Mesenteric fat pad (tissue), 1 donor: ENCODE measurements at regions not wholly inside any gene's neighbourhood (a gene's known extent, or its start where the extent isn't known, plus 50 kb on each side); places are given as distances from the start of the nearest gene placed in this dataset.

Source experiments
- DNase-seq: peaks from one replicate; pipeline ENCODE4 v3.0.0-alpha.2; 2020; ENCODE audit warnings: low spot score
- donor health status: DM: yes; HTN: yes; CAD: no.

- DNase-seq = no peak
Observed at GRCh38 chr2:51424418-51424817, 392.5 kb upstream of the NRXN1 start.

- no peak for DNase-seq
Observed at GRCh38 chr2:51420511-51420910, 388.6 kb upstream of the NRXN1 start.

- no peak for DNase-seq
Observed at GRCh38 chr2:51413726-51414125, 381.8 kb upstream of the NRXN1 start.

DNA sequence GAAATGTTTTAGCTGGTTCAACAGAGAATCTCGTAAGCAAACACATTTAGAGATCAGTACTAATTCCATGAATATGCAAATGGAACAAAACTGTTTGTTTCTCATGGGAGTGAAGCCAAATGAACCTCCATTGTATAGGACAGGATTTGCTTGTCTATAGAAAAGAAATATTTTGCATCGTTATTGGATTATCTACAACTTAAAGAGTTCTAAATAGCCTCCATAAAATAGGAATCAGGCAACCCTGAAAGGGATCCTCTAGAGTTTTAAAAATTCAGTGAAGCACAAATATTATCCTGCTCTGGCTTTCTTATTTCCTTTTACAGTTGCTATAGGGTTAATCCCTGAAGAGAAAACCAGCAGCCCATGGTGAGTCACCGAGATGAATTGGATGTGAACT lies 378.4 kb upstream of the NRXN1 start:
- DNase-seq = no peak

DNA sequence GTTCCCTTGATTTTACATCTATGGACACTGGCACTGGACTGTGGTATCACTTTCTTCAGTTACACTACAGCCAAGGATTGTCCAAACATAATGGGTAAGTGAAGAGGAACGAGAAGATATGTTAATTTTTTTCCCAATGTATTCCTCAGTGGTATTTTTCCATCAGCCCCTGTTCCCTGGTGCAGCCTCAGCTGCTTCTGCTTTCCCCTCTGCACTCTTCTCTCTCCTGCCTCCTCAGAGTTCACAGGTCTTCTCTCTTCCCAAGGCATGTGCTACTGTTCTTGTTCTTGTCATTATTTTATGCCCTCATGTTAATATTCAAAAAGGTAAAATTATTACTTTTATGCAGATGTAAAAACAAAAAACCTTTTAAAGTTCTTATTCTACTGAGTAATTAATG lies 378.0 kb upstream of the NRXN1 start:
- no peak for DNase-seq

GRCh38 chr2:51404226-51404625 lies 372.3 kb upstream of the NRXN1 start:
- DNase-seq = no peak

- DNase-seq = no peak
Observed at GRCh38 chr2:51401546-51401945, 369.6 kb upstream of the NRXN1 start.

- no peak for DNase-seq
Observed at GRCh38 chr2:51387235-51387634, 355.3 kb upstream of the NRXN1 start.

- no peak for DNase-seq
Observed at GRCh38 chr2:51379997-51380396, 348.1 kb upstream of the NRXN1 start.

GRCh38 chr2:51368250-51368649 lies 336.3 kb upstream of the NRXN1 start:
- no peak for DNase-seq

DNA sequence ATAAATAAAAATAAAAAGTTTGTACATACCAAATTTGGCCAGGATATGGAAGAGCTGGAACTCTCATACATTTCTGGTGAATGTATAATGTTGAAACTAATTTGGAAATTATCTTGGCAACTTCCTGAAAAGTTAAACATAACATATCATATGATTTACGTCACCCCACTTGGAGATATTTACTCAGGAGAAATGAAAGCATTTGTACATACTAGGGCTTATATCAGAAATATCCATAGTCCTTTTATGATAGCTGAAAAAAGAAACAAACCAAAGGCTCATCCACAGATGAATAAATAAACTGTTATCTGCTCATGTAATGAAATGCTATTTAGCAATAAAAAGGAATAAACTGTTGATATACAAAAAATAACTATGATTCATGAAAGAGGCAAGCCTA lies 318.2 kb upstream of the NRXN1 start:
- DNase-seq = no peak

- no peak for DNase-seq
Observed at GRCh38 chr2:51344886-51345285, 313.0 kb upstream of the NRXN1 start.

GRCh38 chr2:51335087-51336058 lies 303.4 kb upstream of the NRXN1 start:
- no peak for DNase-seq

DNA sequence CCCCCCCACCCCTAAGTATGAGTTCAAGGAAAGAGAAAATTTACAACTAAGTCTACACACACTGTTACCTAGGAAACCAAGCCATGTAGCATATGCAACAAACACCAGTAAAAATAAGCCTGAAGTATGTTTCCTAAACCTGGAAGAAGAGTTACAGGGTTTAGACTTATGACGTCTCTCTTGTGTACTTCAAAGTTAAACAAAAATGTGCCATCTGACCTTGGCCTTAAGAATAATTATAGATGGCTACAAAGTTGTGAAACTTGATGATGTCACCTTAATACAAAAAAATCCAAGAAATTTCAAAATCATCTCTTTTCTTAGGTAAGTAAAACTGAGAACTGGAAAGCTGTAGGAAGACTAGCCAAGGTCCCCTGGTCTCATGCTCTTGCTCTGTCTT lies 297.6 kb upstream of the NRXN1 start:
- no peak for DNase-seq

DNA sequence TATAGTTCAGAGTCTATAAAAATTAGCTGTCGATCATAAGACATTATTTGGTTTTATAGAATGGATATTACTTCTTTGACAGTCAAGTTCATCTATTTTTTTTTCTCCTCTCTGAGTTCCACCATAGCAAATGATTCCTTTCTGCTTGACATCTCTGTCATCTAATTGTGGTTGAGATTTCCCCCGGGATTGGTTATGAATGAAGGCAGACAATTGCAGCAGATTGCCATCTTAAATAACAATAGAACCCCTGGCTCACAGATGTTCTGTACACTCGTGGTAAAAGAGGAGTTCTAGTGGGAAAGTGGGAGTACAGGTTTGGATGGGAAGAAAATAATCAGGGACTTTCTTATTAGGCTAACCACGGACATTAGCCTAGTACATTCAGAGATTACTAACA lies 292.1 kb upstream of the NRXN1 start:
- DNase-seq = no peak

GRCh38 chr2:51322613-51323012 lies 290.7 kb upstream of the NRXN1 start:
- no peak for DNase-seq

DNA sequence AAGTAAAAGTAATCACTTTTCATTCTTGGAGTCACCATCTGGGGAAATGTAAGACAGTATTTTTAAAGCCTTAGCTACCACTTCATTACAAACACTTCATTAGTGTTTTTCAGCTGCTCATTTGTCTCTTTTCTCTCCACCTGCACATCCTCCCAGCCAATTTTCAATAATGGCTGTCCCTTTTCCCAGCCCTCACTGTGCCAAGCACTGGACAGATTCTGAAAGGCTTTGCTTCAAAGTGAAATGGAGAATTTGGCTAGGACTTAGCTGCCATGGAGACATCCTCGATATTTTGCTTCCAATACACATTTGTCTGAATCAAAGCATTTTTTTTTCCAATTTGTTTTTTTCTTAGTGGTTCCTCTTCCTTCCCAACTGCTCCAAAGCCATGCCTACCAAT lies 272.4 kb upstream of the NRXN1 start:
- no peak for DNase-seq

GRCh38 chr2:51301381-51301780 lies 269.4 kb upstream of the NRXN1 start:
- no peak for DNase-seq

DNA sequence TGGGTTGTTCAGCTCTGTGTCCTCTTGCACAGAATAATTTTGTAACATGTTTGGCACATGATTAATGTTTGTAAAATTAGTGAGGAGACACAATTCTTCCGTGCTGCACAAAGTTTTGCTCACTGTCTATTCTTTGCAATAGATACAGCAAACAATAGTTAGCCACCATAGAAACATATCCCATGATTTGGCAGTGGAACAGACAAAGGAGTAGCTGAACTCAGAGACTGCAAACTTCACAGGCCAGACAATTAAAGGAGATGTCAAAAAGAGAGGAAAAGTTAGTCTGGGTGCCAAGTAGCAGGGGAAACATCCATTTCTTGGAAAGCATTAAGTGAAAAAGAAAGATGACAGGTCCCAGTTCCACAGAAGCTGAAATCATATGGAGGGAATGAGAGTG lies 267.4 kb upstream of the NRXN1 start:
- DNase-seq = no peak

DNA sequence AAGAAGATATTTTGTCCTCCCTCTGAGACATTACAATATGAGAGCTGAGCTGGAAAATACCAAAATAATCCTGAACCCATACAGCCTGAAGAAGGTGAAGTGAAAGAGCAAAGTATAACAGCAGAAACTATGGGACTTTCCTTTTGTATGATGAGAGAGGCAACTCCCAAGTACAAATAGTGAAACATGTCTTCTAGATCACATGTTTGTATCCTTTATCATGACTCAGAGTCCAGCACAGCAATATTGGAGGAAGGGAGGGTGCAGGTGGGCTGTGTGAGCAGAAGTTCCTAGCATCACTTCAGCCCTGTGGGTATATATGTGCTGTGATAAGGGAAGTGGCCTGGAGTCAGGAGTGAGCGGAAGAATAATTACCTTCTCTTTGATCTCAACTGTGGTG lies 265.6 kb upstream of the NRXN1 start:
- no peak for DNase-seq

DNA sequence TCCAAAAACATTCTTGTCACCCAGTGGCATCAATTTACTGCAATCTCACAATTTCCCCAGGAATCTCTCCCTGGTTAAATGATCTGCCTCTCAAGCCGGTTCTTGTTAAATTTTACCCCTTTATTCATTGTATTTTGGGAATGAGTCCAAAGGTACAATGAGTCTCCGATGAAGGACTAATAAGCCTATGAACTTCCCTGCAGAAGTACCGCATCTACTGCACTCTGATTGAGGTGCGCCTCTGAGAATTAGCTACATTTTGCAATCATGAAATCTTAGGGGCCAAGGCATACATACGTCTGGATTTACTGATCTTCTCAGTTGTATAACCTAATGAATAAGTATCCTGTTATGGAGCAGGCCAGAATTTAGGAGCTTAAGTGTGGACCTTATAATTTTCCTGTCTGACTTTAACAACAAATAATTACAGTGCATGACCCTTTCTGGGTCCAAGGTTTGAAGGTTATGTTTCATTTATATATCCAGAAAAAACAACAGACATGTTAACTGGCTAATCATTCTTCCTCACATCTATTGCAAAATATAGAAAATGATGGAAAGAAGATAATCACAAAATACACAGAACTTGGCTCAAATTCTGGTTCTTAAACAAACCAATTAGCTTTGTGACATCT lies 261.8 kb upstream of the NRXN1 start:
- DNase-seq = no peak

DNA sequence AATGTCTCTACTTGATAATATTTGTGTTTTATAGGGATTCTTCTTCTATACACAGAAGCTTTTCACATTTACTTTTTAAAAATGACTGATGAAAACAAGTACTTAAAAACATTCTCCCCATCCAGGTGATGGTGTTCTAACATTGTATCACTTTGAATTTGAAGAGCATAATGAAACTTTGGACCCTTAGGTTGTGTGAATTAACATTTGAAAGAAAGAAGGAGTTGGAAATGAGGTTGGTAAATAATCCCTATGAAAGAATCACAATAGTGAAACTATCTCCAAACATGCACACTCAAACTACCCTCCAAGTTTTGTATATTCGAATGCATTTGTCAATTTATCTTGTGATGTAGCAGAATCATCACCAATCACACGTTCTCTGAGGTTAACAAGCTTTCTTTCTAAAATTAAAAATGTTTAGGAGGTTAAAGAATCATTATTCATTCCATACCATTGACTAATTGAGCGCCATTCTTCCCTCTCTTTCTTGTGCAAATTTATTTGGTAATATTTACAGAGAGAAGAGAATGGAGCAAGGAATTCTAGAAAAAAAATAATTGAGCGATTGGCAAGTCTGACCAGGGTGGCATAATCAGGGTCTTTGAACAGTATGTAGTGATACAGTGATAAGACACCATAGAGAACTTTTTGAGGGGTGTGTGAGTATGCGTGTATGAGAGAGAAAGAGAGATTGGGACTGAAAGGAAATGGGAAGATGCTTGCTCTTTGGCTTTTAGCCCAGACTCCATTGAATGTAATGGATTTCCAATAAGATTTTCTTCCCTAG lies 260.0 kb upstream of the NRXN1 start:
- no peak for DNase-seq
